GM18868 (cell line): ENCODE measurements at regions not wholly inside any gene's neighbourhood (a gene's known extent, or its start where the extent isn't known, plus 50 kb on each side); places are given as distances from the start of the nearest gene placed in this dataset.

ENCODE experiments used
- ATAC-seq: cut with Tn5 transposase; IDR thresholded peaks from one replicate; pipeline ENCODE4 v1.9.1; 2021; ENCODE audit warnings: mild to moderate bottlenecking, moderate library complexity; ENCODE audit not compliant: unreplicated experiment

- no peak for ATAC-seq
Measured at GRCh38 chr13:22700246-22700887, 480.4 kb upstream of the SGCG start.

DNA sequence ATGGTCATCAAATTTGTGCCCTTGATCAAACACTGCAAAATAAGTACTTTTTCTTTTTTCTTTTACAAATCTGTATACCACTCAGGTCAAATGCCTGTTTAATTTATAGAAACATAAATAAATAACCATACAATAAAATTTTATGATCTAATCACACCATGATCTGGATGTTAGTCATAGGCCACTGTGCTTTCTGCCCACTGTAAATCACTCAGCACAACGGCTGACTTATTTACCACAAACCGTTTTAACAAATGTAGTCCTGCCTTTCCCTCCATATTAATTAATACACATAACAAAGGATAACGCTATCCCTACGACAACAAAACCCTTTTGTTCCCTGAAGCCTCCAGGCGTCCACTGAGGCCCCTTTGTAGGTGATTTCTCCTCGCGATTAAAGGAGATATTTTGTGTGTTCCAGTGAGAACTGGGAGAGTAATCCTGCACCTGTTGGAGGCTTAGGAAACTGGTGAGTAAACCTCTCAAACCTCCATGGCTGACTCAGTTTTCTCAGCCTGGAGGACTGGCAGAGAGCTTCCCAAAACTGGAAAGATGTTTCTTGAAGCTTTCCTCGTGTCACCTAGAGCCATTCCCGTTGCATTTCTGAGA lies 477.1 kb upstream of the SGCG start:
- no peak for ATAC-seq

- ATAC-seq, result no peak
Measured at GRCh38 chr13:22707946-22708345, 472.8 kb upstream of the SGCG start.

- ATAC-seq, result no peak
Measured at GRCh38 chr13:22717036-22717435, 463.7 kb upstream of the SGCG start.

DNA sequence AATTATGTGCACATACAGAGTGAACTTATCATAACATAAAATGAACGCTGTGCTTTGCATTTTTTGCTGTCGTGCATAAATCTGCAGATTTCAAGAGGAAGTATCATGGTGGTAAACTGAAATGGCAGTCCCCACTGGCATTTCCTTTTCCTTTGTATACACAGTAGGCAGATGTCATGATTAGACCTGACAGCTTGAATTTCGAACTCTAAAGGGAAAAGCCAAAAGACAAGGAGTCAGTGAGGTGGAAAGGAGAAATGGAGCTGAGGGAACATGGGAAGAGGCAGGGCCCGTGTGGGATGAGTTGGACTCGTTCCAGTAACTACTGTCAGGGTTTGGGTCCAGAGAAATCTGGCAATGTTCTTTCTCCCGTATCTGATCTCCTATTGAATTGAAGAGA lies 454.1 kb upstream of the SGCG start:
- no peak for ATAC-seq

DNA sequence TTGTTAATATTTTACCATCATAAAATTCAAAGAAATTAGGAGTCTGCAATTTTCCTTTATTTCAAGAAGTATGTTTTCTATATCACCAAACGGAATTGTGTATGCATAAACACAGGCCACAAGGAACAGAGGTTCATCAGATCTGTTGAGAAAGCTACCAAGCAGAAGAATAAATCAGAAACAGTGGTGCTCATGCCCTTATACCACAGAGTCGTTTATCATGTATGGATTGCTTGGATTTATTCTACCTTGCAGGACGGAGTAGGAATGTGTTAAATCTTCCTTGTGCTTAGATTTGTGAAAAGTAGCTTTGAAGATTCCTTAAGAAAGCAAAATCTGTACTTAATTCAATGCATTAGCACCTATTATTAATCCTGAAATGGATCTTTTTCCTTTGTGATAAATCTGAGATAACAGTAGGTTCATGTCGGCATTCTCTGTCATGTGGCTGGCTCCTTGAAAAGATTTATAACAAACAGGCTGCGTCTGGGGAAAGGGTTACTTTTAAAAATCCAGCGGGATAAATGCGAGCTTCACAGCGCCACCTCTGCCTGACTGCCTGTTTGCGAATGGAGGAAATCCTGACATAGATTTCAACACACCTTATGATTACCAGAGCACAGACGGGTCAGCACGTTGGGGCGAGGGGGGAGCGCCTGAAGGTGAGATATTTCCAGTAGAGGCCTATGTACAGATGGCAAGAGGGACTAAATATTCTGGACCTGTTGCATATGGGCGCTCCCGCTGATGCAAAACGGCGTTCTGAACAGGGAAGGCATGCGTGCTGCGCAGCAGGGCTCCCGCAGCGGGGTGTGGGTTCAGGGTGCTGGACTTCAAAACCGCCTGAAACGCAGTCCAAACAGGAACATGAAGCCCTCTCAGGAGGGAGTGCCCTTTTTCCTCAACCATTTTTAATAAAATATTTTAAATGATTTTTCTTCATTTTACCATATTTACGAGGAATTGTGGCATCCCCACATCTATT lies 445.5 kb upstream of the SGCG start:
- no peak for ATAC-seq

- ATAC-seq, result no peak
Measured at GRCh38 chr13:22736084-22736767, 444.6 kb upstream of the SGCG start.

GRCh38 chr13:22736768-22737092 lies 444.0 kb upstream of the SGCG start:
- ATAC-seq, result no peak

DNA sequence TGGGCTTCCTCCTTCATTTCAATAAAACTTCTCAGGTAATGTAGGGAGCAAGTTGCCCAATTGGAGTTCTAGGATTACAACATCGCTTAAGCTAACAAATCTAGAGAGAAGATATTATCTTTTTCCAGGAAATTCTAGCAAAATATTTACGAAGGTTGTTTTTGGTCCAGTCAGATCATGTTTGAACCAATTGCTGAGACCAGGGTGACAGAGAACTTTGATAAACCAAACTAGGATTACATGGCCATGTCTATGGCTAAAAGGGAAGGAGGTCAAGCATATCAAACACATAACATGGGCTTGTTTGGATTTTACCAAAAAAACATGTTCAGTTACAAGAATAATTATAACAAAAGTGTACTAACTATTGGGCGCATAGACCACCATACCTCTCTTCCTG lies 442.4 kb upstream of the SGCG start:
- no peak for ATAC-seq

DNA sequence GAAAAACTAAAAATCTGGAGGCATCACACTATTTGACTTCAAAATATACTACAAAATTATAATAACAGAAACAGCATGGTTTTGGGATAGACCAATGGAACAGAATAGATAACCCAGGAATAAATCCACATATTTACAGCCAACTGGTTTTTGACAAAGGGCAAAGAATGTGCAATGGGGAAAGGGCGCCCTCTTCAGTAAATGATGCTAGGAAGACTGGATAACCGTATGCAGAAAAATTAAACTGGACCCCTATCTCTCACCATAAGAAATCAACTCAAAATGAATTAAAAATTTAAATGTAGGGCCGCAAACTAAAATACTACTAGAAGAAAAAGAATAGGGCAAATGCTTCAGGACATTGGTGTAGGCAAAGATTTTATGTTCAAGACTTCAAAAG lies 440.5 kb upstream of the SGCG start:
- ATAC-seq, result no peak

DNA sequence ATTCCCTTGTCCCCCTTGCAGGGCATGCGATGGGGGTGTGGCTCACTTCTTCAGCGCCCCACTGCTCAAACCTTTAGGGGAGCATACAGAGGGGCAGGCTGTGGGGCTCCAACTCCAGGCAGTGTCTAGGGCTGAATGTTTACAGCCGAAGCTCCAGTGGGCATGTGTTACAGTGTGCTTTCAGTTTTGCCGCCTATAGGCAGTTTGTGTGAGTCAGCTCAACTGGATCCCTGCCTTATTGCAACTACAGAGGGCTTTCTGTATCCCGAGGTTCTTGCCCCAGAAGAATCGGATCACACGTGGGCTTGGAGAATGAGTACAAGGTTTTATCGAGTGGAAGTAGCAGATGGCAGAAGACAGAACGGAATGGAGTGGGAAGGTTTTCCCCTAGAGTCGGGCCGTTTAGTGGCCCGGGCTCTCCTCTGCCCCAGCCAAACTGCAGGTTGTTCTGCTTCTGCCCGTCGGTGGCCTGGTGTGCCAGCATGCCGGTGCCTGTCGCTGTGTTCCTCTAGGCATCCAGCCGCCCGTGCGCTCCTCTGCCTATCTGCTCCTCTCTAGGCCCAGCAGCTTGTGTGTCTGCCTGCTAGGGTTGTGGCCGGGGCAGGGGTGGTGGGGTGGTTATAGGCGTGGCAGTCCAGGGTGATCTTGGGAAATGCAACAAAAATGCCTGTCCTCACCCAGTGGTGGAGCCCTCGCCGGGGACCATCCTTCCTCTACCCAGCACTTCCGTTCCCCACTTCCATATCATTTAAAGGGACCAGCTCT lies 435.9 kb upstream of the SGCG start:
- ATAC-seq, result no peak

DNA sequence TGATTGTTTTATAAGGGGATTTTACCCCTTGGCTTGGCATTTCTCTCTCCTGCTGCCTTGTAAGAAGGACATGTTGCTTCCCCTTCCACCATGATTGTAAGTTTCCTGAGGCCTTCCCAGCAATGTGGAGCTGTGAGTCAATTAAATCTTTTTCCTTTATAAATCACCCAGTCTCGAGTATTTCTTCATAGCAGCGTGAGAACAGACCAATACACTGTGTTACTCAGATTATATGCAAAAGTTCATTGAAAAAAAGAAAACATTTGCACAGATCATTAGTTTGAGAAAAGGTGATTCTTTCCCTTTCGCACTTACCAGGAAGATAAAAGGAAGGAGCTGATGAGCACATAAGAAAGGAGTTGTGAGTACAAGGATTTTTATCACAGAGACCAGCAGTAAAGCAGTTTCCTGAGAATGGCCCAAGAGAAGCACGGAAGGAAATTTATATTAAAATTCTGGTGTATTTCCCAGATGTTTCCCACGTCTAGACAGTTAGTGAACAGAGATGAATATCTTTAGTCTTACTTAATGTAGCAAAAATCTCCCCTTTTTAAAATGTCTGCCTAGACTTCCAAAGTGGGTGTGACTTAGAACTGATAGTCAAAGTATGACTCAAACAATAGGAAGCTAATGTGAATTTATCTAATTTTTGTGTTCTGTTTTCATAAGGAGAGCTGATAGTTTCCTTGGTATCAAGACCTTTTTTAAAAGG lies 431.8 kb upstream of the SGCG start:
- ATAC-seq, result no peak

DNA sequence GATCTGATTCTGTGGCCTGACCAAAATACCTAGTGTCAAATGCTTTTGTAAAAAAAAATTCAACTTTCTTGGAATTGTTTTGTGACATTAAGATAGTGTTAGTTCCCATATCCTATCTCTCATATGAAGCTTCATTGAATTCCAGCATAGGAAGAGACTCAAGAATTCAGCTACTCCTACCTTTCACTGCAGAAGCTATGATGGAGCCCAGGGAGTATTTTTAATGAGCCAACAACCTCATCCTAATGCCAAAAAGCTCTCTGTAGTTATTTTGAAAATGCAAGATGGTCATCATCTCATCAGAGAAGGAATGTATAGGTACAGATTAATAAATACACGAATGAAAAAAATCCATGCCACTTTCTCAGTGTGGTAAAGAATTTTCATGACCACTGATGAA lies 431.2 kb upstream of the SGCG start:
- ATAC-seq, result no peak

DNA sequence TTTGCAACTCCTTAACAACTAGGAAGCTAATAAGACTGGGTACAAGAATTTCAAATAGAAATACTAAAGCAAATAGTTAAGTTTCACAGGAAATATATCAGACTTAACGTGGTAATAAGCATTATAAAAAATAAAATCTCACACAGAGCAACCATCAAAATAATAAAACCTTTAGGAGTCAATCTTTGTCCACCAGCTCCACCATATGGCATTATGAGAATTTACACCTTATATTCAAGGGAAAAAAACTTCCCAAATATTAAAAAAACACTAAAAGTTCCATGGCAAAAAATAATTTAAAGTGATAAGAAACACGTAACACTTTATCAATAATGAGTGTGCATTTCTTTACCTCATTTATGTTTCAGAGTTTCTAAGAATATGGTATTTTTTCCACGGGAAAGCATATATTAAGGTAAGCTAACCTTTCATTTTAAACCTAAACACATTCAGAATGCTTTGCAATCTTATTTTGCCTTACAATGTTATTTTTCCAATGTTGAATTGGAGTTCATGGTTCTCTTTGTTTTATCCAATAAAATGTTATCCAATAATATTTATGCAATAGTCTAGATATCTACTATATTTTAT lies 423.2 kb upstream of the SGCG start:
- no peak for ATAC-seq

GRCh38 chr13:22758245-22758644 lies 422.5 kb upstream of the SGCG start:
- ATAC-seq, result no peak

DNA sequence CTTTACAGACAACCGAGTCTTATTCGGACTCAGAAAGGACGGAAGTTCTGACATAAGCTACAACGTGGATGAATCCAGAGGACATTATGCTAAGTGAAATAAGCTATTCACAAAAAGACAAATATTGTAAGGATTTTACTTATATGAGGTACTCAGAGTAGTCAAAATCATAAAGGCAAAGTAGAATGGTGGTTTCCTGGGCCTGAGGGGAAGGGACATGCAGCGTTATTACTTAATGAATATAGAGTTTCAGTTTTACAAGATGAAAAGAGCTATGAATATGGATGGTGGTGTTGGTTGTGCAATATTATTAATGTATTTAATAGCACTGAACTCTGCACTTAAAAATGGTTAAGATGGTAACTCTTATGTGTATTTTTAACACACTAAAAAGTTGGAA lies 419.1 kb upstream of the SGCG start:
- no peak for ATAC-seq

DNA sequence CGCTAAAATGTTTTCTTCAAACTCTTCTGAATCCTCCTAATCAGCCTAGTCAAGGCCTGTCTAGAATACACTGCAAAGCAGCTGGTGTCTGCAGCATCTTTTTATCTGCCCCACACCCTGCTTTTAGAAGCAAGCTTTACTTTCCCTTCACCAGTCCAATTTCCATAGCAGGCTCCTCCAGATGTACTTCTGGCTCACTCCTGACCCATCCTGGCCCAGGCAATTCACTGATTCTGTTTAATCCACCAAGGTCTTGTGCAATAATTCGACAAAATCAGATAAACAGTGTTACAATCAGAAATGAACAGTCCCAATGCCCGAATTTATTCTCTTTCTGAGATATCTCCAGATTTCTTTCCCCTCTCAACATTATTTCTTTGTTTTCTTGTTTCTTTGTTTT lies 415.2 kb upstream of the SGCG start:
- ATAC-seq, result no peak

GRCh38 chr13:22770891-22771290 lies 409.9 kb upstream of the SGCG start:
- no peak for ATAC-seq

- ATAC-seq, result no peak
Measured at GRCh38 chr13:22773465-22773864, 407.3 kb upstream of the SGCG start.
